ENCODE measurements at regions not wholly inside any gene's neighbourhood (a gene's known extent, or its start where the extent isn't known, plus 50 kb on each side); places are given as distances from the start of the nearest gene placed in this dataset.

- TF ChIP-seq REST (IDR thresholded peaks at IDR 0.05; ENCODE audit: low read depth) (no peak), TCF7L2 (IDR thresholded peaks at IDR 0.05; ENCODE audit: borderline replicate concordance, extremely low read depth, insufficient read depth, insufficient read length) (no peak), ZFX (IDR thresholded peaks at IDR 0.05) (no peak), SIN3A (IDR thresholded peaks at IDR 0.05; ENCODE audit: low read depth) (no peak), EZH2phosphoT487 (IDR thresholded peaks at IDR 0.05; ENCODE audit: borderline replicate concordance) (no peak), JUND (IDR thresholded peaks at IDR 0.05) (no peak), SRF (IDR thresholded peaks at IDR 0.05; ENCODE audit: low read depth) (no peak)
- TF ChIP-seq, protein P1, sequence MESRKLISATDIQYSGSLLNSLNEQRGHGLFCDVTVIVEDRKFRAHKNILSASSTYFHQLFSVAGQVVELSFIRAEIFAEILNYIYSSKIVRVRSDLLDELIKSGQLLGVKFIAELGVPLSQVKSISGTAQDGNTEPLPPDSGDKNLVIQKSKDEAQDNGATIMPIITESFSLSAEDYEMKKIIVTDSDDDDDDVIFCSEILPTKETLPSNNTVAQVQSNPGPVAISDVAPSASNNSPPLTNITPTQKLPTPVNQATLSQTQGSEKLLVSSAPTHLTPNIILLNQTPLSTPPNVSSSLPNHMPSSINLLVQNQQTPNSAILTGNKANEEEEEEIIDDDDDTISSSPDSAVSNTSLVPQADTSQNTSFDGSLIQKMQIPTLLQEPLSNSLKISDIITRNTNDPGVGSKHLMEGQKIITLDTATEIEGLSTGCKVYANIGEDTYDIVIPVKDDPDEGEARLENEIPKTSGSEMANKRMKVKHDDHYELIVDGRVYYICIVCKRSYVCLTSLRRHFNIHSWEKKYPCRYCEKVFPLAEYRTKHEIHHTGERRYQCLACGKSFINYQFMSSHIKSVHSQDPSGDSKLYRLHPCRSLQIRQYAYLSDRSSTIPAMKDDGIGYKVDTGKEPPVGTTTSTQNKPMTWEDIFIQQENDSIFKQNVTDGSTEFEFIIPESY (IDR thresholded peaks at IDR 0.05; ENCODE audit: extremely low read depth, insufficient replicate concordance, low read length) = no peak
These were observed 105.5 kb downstream of the NUF2 start (continued) for GRCh38 chr1:163427279-163427678.

DNA sequence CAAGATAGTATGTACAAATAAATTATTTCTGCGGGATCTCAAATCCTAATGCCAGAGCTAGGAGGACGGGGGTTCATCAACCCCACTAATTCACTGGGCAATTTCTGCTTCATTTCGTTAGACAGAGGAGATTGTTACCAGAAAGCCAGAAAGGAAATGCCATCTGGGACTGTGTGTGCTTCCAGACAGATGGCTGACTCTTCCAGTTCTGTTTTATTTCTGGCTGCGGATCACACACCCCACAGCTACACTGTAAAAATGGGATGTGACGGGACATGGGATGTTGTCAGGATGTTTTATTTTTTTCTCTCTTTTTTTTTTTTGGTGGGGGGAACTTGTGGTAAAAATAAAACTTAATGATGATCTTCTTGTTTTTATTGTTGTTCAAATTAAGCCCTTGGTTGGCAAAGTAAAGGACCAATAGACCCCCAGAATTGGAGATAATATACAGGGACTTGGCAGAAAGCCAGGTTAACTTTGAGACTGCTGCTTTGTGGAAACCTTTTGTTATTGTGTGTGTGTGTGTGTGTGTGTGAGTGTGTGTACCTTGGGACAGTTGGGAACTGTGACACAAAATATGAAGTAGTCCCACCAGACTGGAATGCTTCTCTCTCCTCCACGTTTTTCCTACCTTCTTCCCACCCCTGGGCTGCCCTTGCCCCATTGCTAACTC is 114.5 kb downstream of the NUF2 start:
- Histone ChIP-seq H2AFZ (ENCODE audit: low read depth, low read length, poor library complexity, severe bottlenecking) (no peak overlapping the region), H4K20me1 (ENCODE audit: insufficient read depth) (no peaks in the 10 kb centered on the region), H3K79me2 (ENCODE audit: insufficient read depth, low read length) (no peaks in the 10 kb centered on the region), H3K9me3 (ENCODE audit: control insufficient read depth in 1 of 2, insufficient read depth in 1 of 2, low read depth in 1 of 2, low read length in 2 of 2) (no peaks in the 10 kb centered on the region), H3K9ac (ENCODE audit: low read length) (no peak overlapping the region), H3K27me3 (ENCODE audit: insufficient read depth, low read length) (peaks cover 7% of the 10 kb centered on the region), H3K36me3 (ENCODE audit: control insufficient read depth in 1 of 2, insufficient read depth in 2 of 2, low read length in 2 of 2) (no peaks in the 10 kb centered on the region), H3K4me3 (replicated peaks in 1 of 2; ENCODE audit: low read depth in 1 of 2, low read length in 2 of 2) (no peak overlapping the region), H3K4me1 (ENCODE audit: control insufficient read depth in 1 of 2, insufficient read depth in 2 of 2, low read length in 2 of 2) (no peaks in the 10 kb centered on the region), H3K4me2 (ENCODE audit: low read length) (no peak overlapping the region), H3K9me2 (ENCODE audit: insufficient read depth) (no peaks in the 10 kb centered on the region), H3K27ac (ENCODE audit: low read depth, low read length) (no peak overlapping the region)
- TF ChIP-seq, protein P2, sequence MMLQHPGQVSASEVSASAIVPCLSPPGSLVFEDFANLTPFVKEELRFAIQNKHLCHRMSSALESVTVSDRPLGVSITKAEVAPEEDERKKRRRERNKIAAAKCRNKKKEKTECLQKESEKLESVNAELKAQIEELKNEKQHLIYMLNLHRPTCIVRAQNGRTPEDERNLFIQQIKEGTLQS (IDR thresholded peaks at IDR 0.05) = no peak
- intact Hi-C loops (cut with micrococcal nuclease) = no loop called here
- CTCF ChIA-PET = no interaction called here
- POLR2A ChIA-PET = no interaction called here
- ATAC-seq (no peak), DNase-seq (ENCODE audit: low read depth, low spot score) (no peak)
- no TSS peak for BruUV-seq (replicated peaks)
- RAD21 ChIA-PET (ENCODE audit: low non-redundant PET in 1 of 2, low total read pairs in 2 of 2, uncharacterized antibody in 2 of 2, unreplicated experiment in 2 of 2) = no interaction called here

Measured in HCT116 (cell line).